ENCODE measurements at regions not wholly inside any gene's neighbourhood (a gene's known extent, or its start where the extent isn't known, plus 50 kb on each side); places are given as distances from the start of the nearest gene placed in this dataset.
A peak's percentile ranks its signal among the peaks of the same experiment; 100 is the strongest.

GRCh38 chr1:244965185-244966030 is 101.1 kb upstream of the HNRNPU start:
- DNase-seq: no peak
- intact Hi-C loops (cut with micrococcal nuclease): no loop called here
- H3K27me3 Mint-ChIP-seq (ENCODE audit: low read depth): no peaks in the 10 kb centered on the region
- no peak overlapping the region for H3K27ac Mint-ChIP-seq
- H3K4me1 Mint-ChIP-seq (ENCODE audit: low read depth): peaks cover 16% of the 10 kb centered on the region
- CTCF ChIA-PET: interaction anchor here (2.6 kb wide), 1 partner anchor 77 kb away, joined by 16 read pairs; no protein-coding TSS in a partner anchor
- H3K4me3 Mint-ChIP-seq: no peak overlapping the region
- H3K9me3 Mint-ChIP-seq: no peaks in the 10 kb centered on the region
- no peaks in the 10 kb centered on the region for H3K36me3 Mint-ChIP-seq (ENCODE audit: low read depth)

GRCh38 chr1:244964112-244964971 is 100.0 kb upstream of the HNRNPU start:
- Mint-ChIP-seq H3K36me3 (ENCODE audit: low read depth) (no peaks in the 10 kb centered on the region), H3K4me3 (no peak overlapping the region), H3K27ac (no peak overlapping the region), H3K9me3 (no peaks in the 10 kb centered on the region), H3K27me3 (ENCODE audit: low read depth) (no peaks in the 10 kb centered on the region), H3K4me1 (ENCODE audit: low read depth) (peaks cover 16% of the 10 kb centered on the region)
- intact Hi-C loops (cut with micrococcal nuclease): no loop called here
- peak; percentile 27 for DNase-seq
- CTCF ChIA-PET: interaction anchor here (0.7 to 2.6 kb wide), 5 partner anchors 14 to 360 kb away, joined by 3 to 16 read pairs (median 3); no protein-coding TSS in a partner anchor

GRCh38 chr1:244963231-244963826 is 99.0 kb upstream of the HNRNPU start:
- Mint-ChIP-seq H3K4me3 (no peak overlapping the region), H3K27me3 (ENCODE audit: low read depth) (no peaks in the 10 kb centered on the region), H3K27ac (no peak overlapping the region), H3K36me3 (ENCODE audit: low read depth) (no peaks in the 10 kb centered on the region), H3K9me3 (no peaks in the 10 kb centered on the region), H3K4me1 (ENCODE audit: low read depth) (peaks cover 15% of the 10 kb centered on the region)
- CTCF ChIA-PET: interaction anchor here (2.6 kb wide), 1 partner anchor 79 kb away, joined by 16 read pairs; no protein-coding TSS in a partner anchor
- intact Hi-C loops (cut with micrococcal nuclease): no loop called here
- no peak for DNase-seq

- Mint-ChIP-seq H3K27ac (no peak overlapping the region), H3K4me3 (no peak overlapping the region), H3K27me3 (ENCODE audit: low read depth) (no peaks in the 10 kb centered on the region), H3K4me1 (ENCODE audit: low read depth) (peaks cover 15% of the 10 kb centered on the region), H3K36me3 (ENCODE audit: low read depth) (no peaks in the 10 kb centered on the region), H3K9me3 (no peaks in the 10 kb centered on the region)
- CTCF ChIA-PET: interaction anchor here (0.6 kb wide), 1 partner anchor 10 kb away, joined by 3 read pairs; no protein-coding TSS in a partner anchor
- no peak for DNase-seq
- intact Hi-C loops (cut with micrococcal nuclease): no loop called here
These were observed 97.8 kb upstream of the HNRNPU start for GRCh38 chr1:244962130-244962529.

- peaks cover 15% of the 10 kb centered on the region for H3K4me1 Mint-ChIP-seq (ENCODE audit: low read depth)
- CTCF ChIA-PET: no interaction called here
- no peak overlapping the region for H3K4me3 Mint-ChIP-seq
- H3K36me3 Mint-ChIP-seq (ENCODE audit: low read depth): no peaks in the 10 kb centered on the region
- no peaks in the 10 kb centered on the region for H3K27me3 Mint-ChIP-seq (ENCODE audit: low read depth)
- no peaks in the 10 kb centered on the region for H3K9me3 Mint-ChIP-seq
- no peak for DNase-seq
- intact Hi-C loops (cut with micrococcal nuclease): no loop called here
- H3K27ac Mint-ChIP-seq: no peak overlapping the region
These were observed 96.6 kb upstream of the HNRNPU start for GRCh38 chr1:244960904-244961303.

GRCh38 chr1:244958593-244958992 is 94.2 kb upstream of the HNRNPU start:
- H3K27me3 Mint-ChIP-seq (ENCODE audit: low read depth): no peaks in the 10 kb centered on the region
- H3K27ac Mint-ChIP-seq: no peak overlapping the region
- H3K4me1 Mint-ChIP-seq (ENCODE audit: low read depth): peaks cover 6% of the 10 kb centered on the region
- H3K9me3 Mint-ChIP-seq: no peaks in the 10 kb centered on the region
- intact Hi-C loops (cut with micrococcal nuclease): no loop called here
- CTCF ChIA-PET: interaction anchor here (0.7 kb wide), 1 partner anchor 34 kb away, joined by 3 read pairs; no protein-coding TSS in a partner anchor
- no peaks in the 10 kb centered on the region for H3K36me3 Mint-ChIP-seq (ENCODE audit: low read depth)
- H3K4me3 Mint-ChIP-seq: no peak overlapping the region
- DNase-seq: no peak

GRCh38 chr1:244957525-244957924 is 93.2 kb upstream of the HNRNPU start:
- H3K9me3 Mint-ChIP-seq: no peaks in the 10 kb centered on the region
- no peak for DNase-seq
- no peak overlapping the region for H3K27ac Mint-ChIP-seq
- intact Hi-C loops (cut with micrococcal nuclease): no loop called here
- CTCF ChIA-PET: no interaction called here
- no peaks in the 10 kb centered on the region for H3K36me3 Mint-ChIP-seq (ENCODE audit: low read depth)
- H3K27me3 Mint-ChIP-seq (ENCODE audit: low read depth): no peaks in the 10 kb centered on the region
- H3K4me3 Mint-ChIP-seq: no peak overlapping the region
- peaks cover 2% of the 10 kb centered on the region for H3K4me1 Mint-ChIP-seq (ENCODE audit: low read depth)

- no peaks in the 10 kb centered on the region for H3K36me3 Mint-ChIP-seq (ENCODE audit: low read depth)
These were observed 92.8 kb upstream of the HNRNPU start for GRCh38 chr1:244957122-244957521.

GRCh38 chr1:244955661-244956060 is 91.3 kb upstream of the HNRNPU start:
- CTCF ChIA-PET: interaction anchor here (0.6 kb wide), 1 partner anchor 29 kb away, joined by 3 read pairs; no protein-coding TSS in a partner anchor
- intact Hi-C loops (cut with micrococcal nuclease): no loop called here
- Mint-ChIP-seq H3K9me3 (no peaks in the 10 kb centered on the region), H3K36me3 (ENCODE audit: low read depth) (no peaks in the 10 kb centered on the region), H3K27me3 (ENCODE audit: low read depth) (no peaks in the 10 kb centered on the region), H3K27ac (no peak overlapping the region), H3K4me1 (ENCODE audit: low read depth) (peaks cover 2% of the 10 kb centered on the region), H3K4me3 (no peak overlapping the region)
- no peak for DNase-seq

More at GRCh38 chr1:244957122-244957521, 92.8 kb upstream of the HNRNPU start:
- no peak overlapping the region for H3K27ac Mint-ChIP-seq
- peaks cover 2% of the 10 kb centered on the region for H3K4me1 Mint-ChIP-seq (ENCODE audit: low read depth)
- intact Hi-C loops (cut with micrococcal nuclease): no loop called here
- no peak for DNase-seq
- H3K9me3 Mint-ChIP-seq: no peaks in the 10 kb centered on the region
- CTCF ChIA-PET: no interaction called here
- H3K4me3 Mint-ChIP-seq: no peak overlapping the region
- no peaks in the 10 kb centered on the region for H3K27me3 Mint-ChIP-seq (ENCODE audit: low read depth)

- H3K4me3 Mint-ChIP-seq: no peak overlapping the region
- CTCF ChIA-PET: interaction anchor here (0.9 kb wide), 1 partner anchor 17 kb away, joined by 3 read pairs; no protein-coding TSS in a partner anchor
- H3K9me3 Mint-ChIP-seq: no peaks in the 10 kb centered on the region
- no peak for DNase-seq
- H3K27me3 Mint-ChIP-seq (ENCODE audit: low read depth): no peaks in the 10 kb centered on the region
- no peak overlapping the region for H3K27ac Mint-ChIP-seq
- no peaks in the 10 kb centered on the region for H3K36me3 Mint-ChIP-seq (ENCODE audit: low read depth)
- intact Hi-C loops (cut with micrococcal nuclease): no loop called here
- peaks cover 2% of the 10 kb centered on the region for H3K4me1 Mint-ChIP-seq (ENCODE audit: low read depth)
These were observed 90.0 kb upstream of the HNRNPU start for GRCh38 chr1:244954359-244954758.

GRCh38 chr1:244953901-244954300 is 89.6 kb upstream of the HNRNPU start:
- no peak for DNase-seq
- Mint-ChIP-seq H3K27ac (no peak overlapping the region), H3K36me3 (ENCODE audit: low read depth) (no peaks in the 10 kb centered on the region), H3K4me3 (no peak overlapping the region), H3K27me3 (ENCODE audit: low read depth) (no peaks in the 10 kb centered on the region), H3K4me1 (ENCODE audit: low read depth) (peaks cover 2% of the 10 kb centered on the region), H3K9me3 (no peaks in the 10 kb centered on the region)
- intact Hi-C loops (cut with micrococcal nuclease): no loop called here
- CTCF ChIA-PET: interaction anchor here (0.9 kb wide), 1 partner anchor 17 kb away, joined by 3 read pairs; no protein-coding TSS in a partner anchor

GRCh38 chr1:244952940-244953339 is 88.6 kb upstream of the HNRNPU start:
- no peaks in the 10 kb centered on the region for H3K27me3 Mint-ChIP-seq (ENCODE audit: low read depth)
- intact Hi-C loops (cut with micrococcal nuclease): no loop called here
- CTCF ChIA-PET: interaction anchor here (0.5 to 0.6 kb wide), 2 partner anchors 9 to 803 kb away, joined by 3 read pairs; no protein-coding TSS in a partner anchor
- no peaks in the 10 kb centered on the region for H3K9me3 Mint-ChIP-seq
- no peak overlapping the region for H3K4me3 Mint-ChIP-seq
- no peak overlapping the region for H3K27ac Mint-ChIP-seq
- no peak for DNase-seq
- peaks cover 2% of the 10 kb centered on the region for H3K4me1 Mint-ChIP-seq (ENCODE audit: low read depth)
- no peaks in the 10 kb centered on the region for H3K36me3 Mint-ChIP-seq (ENCODE audit: low read depth)

Measured in activated naive CD4-positive, alpha-beta T cell treated with anti-CD3 and anti-CD28 coated beads for 36 hours (primary cell).